GM12874 (cell line): ENCODE measurements at regions not wholly inside any gene's neighbourhood (a gene's known extent, or its start where the extent isn't known, plus 50 kb on each side); places are given as distances from the start of the nearest gene placed in this dataset.

Experiments used
- TF ChIP-seq, protein P1 (sequence below): IDR thresholded peaks from 2 replicates; pipeline ENCODE4 v1.5.1; 2011; ENCODE audit warnings: low read depth, mild to moderate bottlenecking, control low read depth, low read length, moderate library complexity; ENCODE audit not compliant: insufficient read depth

DNA sequence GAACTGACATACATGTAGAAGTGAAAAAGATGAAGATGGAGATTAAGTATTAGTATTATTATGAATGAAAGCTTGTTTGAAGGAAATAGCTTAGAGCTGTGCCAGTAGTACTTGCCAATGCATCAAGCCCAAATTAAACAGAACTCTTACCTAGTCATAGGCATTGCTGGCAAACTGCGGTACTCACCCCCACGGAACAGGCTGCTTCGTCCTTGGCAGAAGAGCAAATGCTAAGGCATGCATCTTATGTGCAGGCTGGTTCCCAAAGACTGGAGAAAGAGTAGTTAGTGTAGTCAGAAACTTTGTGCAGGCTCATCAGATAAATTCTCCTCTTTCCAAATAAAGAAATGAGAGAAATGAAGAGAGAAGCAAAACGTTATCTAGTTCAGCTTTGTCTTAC lies 134.8 kb downstream of the CCDC59 start:
- TF ChIP-seq, protein P1, sequence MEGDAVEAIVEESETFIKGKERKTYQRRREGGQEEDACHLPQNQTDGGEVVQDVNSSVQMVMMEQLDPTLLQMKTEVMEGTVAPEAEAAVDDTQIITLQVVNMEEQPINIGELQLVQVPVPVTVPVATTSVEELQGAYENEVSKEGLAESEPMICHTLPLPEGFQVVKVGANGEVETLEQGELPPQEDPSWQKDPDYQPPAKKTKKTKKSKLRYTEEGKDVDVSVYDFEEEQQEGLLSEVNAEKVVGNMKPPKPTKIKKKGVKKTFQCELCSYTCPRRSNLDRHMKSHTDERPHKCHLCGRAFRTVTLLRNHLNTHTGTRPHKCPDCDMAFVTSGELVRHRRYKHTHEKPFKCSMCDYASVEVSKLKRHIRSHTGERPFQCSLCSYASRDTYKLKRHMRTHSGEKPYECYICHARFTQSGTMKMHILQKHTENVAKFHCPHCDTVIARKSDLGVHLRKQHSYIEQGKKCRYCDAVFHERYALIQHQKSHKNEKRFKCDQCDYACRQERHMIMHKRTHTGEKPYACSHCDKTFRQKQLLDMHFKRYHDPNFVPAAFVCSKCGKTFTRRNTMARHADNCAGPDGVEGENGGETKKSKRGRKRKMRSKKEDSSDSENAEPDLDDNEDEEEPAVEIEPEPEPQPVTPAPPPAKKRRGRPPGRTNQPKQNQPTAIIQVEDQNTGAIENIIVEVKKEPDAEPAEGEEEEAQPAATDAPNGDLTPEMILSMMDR: no peak

DNA sequence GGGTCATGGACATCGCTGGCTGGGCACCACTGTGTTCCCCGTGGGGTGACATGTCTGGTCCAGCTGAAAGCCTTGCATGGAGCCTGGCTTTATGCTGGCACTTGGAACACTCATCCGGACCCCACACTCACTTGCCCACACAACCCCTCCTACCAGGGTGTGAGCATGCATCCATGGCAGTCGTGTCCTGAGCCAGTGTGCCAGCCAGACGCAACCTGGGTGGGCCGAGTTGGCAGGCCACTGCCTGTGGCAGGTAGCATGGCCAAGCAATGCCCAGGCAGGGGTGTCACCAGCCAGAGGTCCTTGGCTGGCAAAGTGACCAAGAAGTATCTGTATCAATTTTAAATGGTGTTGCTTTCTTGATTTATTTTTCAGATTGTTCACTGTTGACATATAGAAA lies 141.7 kb downstream of the CCDC59 start:
- TF ChIP-seq, protein P1: no peak

DNA sequence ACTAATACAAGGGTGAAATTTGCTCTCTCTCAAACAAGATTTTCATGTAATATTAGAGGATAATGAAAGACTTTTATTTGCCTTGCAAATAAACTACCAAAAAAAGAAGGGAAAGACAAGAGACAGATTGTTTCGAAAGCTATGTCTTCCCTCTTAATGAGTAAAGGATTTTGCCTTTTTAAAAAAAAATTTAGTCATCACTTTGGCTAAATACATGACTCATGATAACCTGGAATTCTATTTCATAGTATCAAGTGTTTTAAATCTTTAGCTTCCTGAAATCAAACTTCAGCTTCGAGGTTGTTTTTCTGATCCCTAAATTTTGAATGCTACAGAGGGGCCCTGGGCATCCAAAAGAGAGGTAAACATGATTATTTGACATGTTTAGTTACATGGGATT lies 144.4 kb downstream of the CCDC59 start:
- TF ChIP-seq, protein P1: no peak

DNA sequence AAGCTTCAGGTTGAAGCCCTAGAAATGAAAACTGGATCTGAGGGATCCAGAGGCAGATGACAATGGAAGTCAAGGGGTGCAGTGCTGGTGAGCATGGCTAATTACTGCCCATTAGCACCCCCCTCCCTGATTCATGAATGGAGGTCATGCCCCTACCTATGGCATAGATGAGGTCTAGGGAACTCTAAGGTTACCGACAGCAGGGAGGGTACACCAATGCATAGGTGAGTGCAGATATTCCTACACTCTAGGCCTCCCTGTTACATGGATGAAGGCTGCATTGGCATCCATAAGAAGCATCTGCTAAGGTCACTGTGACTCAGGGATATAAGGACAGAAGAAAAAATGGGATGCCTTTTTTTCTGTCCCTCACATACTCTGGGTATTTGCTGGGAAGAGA lies 147.3 kb downstream of the CCDC59 start:
- TF ChIP-seq, protein P1: no peak

DNA sequence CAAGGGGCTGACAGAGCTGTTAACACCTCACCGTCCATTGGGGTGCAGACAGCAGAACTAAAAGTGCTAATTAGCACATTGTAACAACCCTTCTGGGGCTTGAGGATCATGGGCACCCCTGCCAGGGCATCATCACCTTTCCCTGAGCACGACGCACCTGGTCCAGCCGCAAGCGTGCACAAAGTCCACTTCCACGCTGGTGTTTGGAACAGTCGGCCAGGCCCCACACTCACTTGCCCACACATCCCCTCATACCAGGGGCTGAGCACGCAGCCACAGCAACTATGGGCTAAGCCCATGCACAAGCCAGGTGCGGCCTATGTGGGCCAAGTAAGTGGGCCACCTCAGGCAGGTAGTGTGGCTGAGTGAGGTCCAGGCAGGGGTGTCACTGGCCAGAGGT lies 148.7 kb downstream of the CCDC59 start:
- TF ChIP-seq, protein P1: no peak

DNA sequence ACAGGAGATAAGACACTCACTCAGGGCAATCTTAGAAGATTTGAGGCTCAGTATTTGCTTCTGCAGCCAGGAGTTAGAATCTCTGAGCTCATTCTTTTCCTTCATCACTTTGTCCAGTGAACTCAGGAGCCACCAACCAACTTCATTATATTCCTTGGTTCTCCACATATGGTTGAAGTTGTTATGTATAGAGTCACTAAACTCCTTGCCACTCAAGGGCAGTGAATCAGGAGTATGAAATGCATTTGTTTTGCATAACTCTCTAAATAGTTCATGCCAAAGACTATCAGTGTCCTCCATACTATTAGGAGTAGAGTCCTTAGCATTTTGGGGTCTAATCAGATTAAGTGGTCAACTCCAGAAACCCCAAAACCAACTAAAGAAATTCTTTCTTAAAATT lies 150.6 kb downstream of the CCDC59 start:
- TF ChIP-seq, protein P1: no peak

DNA sequence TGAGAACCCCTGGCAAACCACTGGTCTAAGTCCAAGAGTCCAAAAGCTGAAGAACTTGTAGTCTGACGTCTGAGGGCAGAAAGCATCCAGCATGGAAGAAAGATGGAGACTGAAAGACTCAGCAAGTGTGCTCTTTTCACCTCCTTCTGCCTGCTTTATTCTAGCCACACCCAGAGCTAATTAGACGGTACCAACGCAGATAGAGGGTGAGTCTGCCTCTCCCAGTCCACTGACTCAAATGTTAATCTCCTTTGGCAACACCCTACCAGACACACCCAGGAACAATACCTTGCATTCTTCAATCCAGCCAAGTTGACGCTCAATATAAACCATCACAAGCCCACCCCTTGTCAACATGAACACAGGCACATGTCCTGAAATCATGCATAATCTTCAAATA lies 155.1 kb downstream of the CCDC59 start:
- TF ChIP-seq, protein P1: no peak

DNA sequence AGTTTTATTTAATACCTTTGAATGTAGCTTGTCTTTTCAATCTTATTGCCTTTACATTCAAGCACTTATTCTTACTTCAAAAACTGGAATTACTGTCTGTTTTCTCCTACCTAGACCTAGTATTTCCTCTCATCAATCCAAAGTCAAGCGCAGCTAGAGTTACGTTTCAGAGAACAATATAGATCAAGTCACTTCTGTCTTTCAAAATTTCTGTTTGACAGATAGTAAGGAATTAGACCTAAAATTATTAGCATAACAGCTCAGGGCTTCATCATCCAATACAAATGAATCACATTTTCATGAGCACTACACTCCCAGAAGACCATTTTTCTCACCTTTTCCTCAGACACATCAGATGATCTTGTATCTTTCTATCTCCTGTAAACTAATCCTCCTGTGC lies 170.6 kb downstream of the CCDC59 start:
- TF ChIP-seq, protein P1: no peak
